Chondrocyte (in vitro differentiated cells): ENCODE measurements at regions not wholly inside any gene's neighbourhood (a gene's known extent, or its start where the extent isn't known, plus 50 kb on each side); places are given as distances from the start of the nearest gene placed in this dataset.

Source experiments
- DNase-seq: peaks from one replicate; pipeline ENCODE4 v3.0.0; 2021; ENCODE audit warnings: mixed read lengths, low spot score
- H3K27ac Mint-ChIP-seq: one replicate; pipeline ENCODE4 v1.8.0; 2021; ENCODE audit warnings: mild to moderate bottlenecking, moderate library complexity, mixed read lengths; ENCODE audit not compliant: unreplicated experiment
- H3K27me3 Mint-ChIP-seq: 2 replicates; pipeline ENCODE4 v1.8.0; 2021; ENCODE audit warnings: low read depth, mixed read lengths
- H3K36me3 Mint-ChIP-seq: 2 replicates; pipeline ENCODE4 v1.8.0; 2021; ENCODE audit warnings: low read depth, mixed read lengths
- H3K4me1 Mint-ChIP-seq: 2 replicates; pipeline ENCODE4 v1.8.0; 2021; ENCODE audit warnings: low read depth, mild to moderate bottlenecking, mixed read lengths
- H3K4me3 Mint-ChIP-seq: one replicate; pipeline ENCODE4 v1.8.0; 2021; ENCODE audit warnings: mild to moderate bottlenecking, moderate library complexity, mixed read lengths; ENCODE audit not compliant: unreplicated experiment
- H3K9me3 Mint-ChIP-seq: 2 replicates; pipeline ENCODE4 v1.8.0; 2021; ENCODE audit warnings: low read depth, mixed read lengths
- TF ChIP-seq, protein P1 (sequence below): fragments of 200-600 bp; sonication (generic); IDR thresholded peaks from 2 replicates; pipeline ENCODE4 v1.5.0; 2021; ENCODE audit warnings: antibody characterized with exemption, mild to moderate bottlenecking, moderate library complexity

DNA sequence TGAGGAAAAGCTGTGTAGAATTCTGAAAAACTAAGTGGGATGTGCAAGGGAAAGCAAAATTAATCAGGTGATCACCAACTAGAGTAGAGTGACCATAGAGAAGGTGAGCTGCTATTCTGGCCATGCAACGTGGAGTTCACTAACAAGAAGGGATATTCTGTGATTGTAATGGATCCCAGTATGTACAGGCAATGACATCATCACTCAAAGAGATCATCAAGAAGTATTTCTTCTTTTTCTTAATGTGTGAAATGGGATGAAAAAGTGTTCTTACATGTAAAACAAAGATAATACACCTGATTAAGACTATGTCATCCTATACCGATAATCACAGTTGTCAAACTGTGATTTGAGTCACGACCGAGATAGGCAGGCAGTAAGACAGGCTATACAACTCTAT lies 101.2 kb downstream of the SMPDL3A start:
- Mint-ChIP-seq H3K4me3 (no peak overlapping the region), H3K27ac (no peak overlapping the region), H3K9me3 (peaks cover 3% of the 10 kb centered on the region), H3K4me1 (no peaks in the 10 kb centered on the region), H3K27me3 (peaks cover 8% of the 10 kb centered on the region), H3K36me3 (no peaks in the 10 kb centered on the region)
- DNase-seq, result no peak
- TF ChIP-seq, protein P1, sequence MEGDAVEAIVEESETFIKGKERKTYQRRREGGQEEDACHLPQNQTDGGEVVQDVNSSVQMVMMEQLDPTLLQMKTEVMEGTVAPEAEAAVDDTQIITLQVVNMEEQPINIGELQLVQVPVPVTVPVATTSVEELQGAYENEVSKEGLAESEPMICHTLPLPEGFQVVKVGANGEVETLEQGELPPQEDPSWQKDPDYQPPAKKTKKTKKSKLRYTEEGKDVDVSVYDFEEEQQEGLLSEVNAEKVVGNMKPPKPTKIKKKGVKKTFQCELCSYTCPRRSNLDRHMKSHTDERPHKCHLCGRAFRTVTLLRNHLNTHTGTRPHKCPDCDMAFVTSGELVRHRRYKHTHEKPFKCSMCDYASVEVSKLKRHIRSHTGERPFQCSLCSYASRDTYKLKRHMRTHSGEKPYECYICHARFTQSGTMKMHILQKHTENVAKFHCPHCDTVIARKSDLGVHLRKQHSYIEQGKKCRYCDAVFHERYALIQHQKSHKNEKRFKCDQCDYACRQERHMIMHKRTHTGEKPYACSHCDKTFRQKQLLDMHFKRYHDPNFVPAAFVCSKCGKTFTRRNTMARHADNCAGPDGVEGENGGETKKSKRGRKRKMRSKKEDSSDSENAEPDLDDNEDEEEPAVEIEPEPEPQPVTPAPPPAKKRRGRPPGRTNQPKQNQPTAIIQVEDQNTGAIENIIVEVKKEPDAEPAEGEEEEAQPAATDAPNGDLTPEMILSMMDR, result no peak

DNA sequence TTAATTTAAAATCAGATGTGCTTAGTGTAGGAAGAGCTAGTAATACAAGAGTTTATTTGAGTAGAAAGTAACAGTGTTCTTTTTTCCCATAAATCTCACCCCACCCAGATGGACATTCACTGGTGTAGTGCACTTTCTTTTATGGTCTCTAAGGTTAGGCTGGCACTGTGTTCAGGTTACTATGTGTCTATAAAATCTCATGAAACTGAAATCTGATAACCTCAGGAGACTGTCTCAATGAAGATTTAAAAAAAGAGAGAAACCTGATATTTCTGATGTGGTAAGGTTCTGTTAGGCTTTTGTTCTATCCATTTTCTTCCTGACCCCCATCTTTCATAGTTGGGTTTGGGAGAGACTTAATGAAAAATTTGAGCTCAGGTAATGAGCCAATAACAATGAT lies 101.2 kb upstream of the CLVS2 start:
- peaks cover 14% of the 10 kb centered on the region for H3K27me3 Mint-ChIP-seq
- no peaks in the 10 kb centered on the region for H3K4me1 Mint-ChIP-seq
- TF ChIP-seq, protein P1, result no peak
- H3K36me3 Mint-ChIP-seq, result no peaks in the 10 kb centered on the region
- H3K9me3 Mint-ChIP-seq, result peaks cover 1% of the 10 kb centered on the region
- H3K4me3 Mint-ChIP-seq, result no peak overlapping the region
- DNase-seq, result no peak
- no peak overlapping the region for H3K27ac Mint-ChIP-seq

DNA sequence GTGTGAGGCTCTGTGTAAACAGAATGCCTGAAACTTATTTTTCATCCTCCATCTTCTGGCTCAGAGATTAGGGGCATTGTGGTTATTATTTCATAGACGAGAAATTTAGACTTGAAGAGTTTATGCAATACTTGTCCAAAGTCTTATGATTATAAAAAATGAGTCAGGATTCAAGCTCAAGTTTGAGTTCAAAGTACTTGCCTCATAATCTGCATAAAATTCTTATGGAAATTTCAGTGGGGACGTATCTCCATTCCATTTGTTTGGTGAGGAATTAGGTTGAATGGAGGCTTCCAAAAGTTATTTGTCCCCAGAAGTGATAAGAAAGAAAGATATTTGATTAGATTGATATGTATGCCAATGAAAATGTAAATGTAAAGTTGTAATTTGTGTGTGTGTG lies 93.7 kb upstream of the CLVS2 start:
- Mint-ChIP-seq H3K27me3 (peaks cover 25% of the 10 kb centered on the region), H3K4me1 (no peaks in the 10 kb centered on the region), H3K4me3 (no peak overlapping the region), H3K9me3 (no peaks in the 10 kb centered on the region), H3K27ac (no peak overlapping the region), H3K36me3 (no peaks in the 10 kb centered on the region)
- DNase-seq, result no peak
- TF ChIP-seq, protein P1, result no peak

DNA sequence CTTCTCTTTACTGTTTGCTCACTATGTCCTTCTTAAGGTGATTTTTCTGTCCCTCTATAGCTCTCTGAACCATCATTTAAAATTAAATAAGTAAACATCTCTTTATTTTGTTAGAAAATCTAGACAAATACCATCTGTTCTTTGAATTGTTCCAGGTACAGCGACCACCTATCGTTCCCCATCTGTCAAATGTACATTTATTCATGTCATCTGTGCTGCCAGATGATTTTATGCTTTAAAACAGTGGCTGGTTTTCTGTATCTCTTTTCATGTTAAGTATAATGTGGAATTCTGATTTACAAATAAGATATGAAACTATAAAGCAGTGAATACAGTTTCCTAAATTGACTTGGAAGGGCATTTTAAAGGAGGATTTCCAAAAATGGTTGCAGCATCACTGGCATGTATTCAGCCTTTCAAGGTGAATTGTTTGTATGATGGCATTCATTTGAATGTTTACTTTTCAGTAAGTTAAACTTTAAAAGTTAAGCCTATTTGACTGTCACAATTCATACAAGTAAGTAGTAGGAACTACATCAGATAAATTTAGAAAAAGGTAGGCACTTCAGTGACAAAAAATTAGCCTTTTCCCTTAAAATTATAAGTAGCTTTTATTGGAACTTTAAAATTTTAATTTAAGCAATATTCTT lies 92.6 kb upstream of the CLVS2 start:
- H3K27ac Mint-ChIP-seq, result no peak overlapping the region
- H3K9me3 Mint-ChIP-seq, result no peaks in the 10 kb centered on the region

DNA sequence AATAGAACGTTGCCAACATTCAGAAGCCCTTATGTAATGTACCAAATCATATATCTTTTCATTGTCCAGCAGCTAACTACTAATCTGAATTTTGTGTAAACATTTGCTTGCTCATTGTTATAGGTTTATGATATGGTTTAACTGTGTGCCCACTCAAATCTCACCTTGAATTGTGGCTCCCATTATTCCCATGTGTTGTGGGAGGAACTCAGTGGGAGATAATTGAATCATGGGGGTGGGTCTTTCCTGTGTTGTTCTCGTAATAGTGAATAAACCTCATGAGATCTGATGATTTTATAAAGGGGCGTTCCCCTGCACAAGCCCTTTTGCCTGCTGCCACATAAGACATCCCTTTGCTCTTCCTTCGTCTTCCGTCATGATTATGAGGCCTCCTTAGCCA lies 91.9 kb upstream of the CLVS2 start:
- Mint-ChIP-seq H3K36me3 (no peaks in the 10 kb centered on the region), H3K27me3 (peaks cover 21% of the 10 kb centered on the region), H3K27ac (no peak overlapping the region), H3K4me3 (no peak overlapping the region), H3K9me3 (no peaks in the 10 kb centered on the region), H3K4me1 (no peaks in the 10 kb centered on the region)
- no peak for DNase-seq
- TF ChIP-seq, protein P1, result no peak

More for the DNA sequence above, 92.6 kb upstream of the CLVS2 start:
- TF ChIP-seq, protein P1, result no peak
- no peaks in the 10 kb centered on the region for H3K4me1 Mint-ChIP-seq
- no peaks in the 10 kb centered on the region for H3K36me3 Mint-ChIP-seq
- peaks cover 24% of the 10 kb centered on the region for H3K27me3 Mint-ChIP-seq
- DNase-seq, result no peak
- no peak overlapping the region for H3K4me3 Mint-ChIP-seq
